Sigmoid colon (tissue), 6 donors: ENCODE measurements at regions not wholly inside any gene's neighbourhood (a gene's known extent, or its start where the extent isn't known, plus 50 kb on each side); places are given as distances from the start of the nearest gene placed in this dataset.

Experiments used
- DNase-seq: peaks from one replicate; pipeline ENCODE4 v3.0.0-alpha.2; 2019
- H3K27ac ChIP-seq, 4 donors: fragments of 200-600 bp; sonication (generic); one replicate each; pipeline ENCODE4 v1.5.1; 2016 to 2019; ENCODE audit warnings: mild to moderate bottlenecking in 1 of 4
- H3K27me3 ChIP-seq, 3 donors: fragments of 200-600 bp; sonication (generic); one replicate each; pipeline ENCODE4 v1.5.1; 2019; ENCODE audit warnings: mild to moderate bottlenecking in 1 of 3
- H3K36me3 ChIP-seq, 4 donors: fragments of 200-600 bp; sonication (generic); one replicate each; pipeline ENCODE4 v1.5.1; 2016 to 2019
- H3K4me1 ChIP-seq, 4 donors: fragments of 200-600 bp; sonication (generic); one replicate each; pipeline ENCODE4 v1.5.1; 2017 to 2019
- H3K4me3 ChIP-seq, 4 donors: fragments of 200-600 bp; sonication (generic); one replicate each; pipeline ENCODE4 v1.5.1; 2017 to 2019; ENCODE audit warnings: mild to moderate bottlenecking in 2 of 4, moderate library complexity in 1 of 4
- H3K9me3 ChIP-seq, 4 donors: fragments of 200-600 bp in 3 of 4; sonication (generic) in 3 of 4; one replicate each; pipeline versions ENCODE4 v1.5.1 to v1.6.1; 2013 to 2019
- CTCF ChIP-seq, 4 experiments: fragments of 450-650 bp in 3 of 4; fragments of 200-600 bp in 1 of 4; IDR thresholded peaks; one replicate each; pipeline ENCODE4 v1.5.1; 2016 to 2019; ENCODE audit warnings: antibody characterized with exemption in 4 of 4, mild to moderate bottlenecking in 3 of 4, moderate library complexity in 2 of 4
- EP300 ChIP-seq, 4 donors: sonication (generic); formaldehyde crosslinking; IDR thresholded peaks; one replicate each; pipeline ENCODE4 v1.6.1; 2017; ENCODE audit warnings: antibody characterized with exemption in 4 of 4
- POLR2A ChIP-seq, 2 donors: fragments of 450-650 bp; IDR thresholded peaks; one replicate each; pipeline ENCODE4 v1.6.1; 2016; ENCODE audit warnings: antibody characterized with exemption in 2 of 2, mild to moderate bottlenecking in 2 of 2, moderate library complexity in 2 of 2
- POLR2AphosphoS5 ChIP-seq, 4 donors: sonication (generic); formaldehyde crosslinking; IDR thresholded peaks; one replicate each; pipeline ENCODE4 v1.6.1; 2017; ENCODE audit warnings: antibody characterized with exemption in 4 of 4
- WGBS, 2 donors: extraction: QIAGEN DNeasy Blood & Tissue Kit; methylation state at CpG; one replicate each; pipeline ENCODE4 v1.1.7; 2013; 5-methylcytosine and 5-hydroxymethylcytosine counted together
- intact Hi-C: fragments of 100-400 bp; cut with DNase I; formaldehyde crosslinking; loops from one replicate; pipeline ENCODE4 v1.15.1; 2023
- donor health status: healthy with polysubstance abuse.
- donor health status: healthy.

GRCh38 chr14:87349921-87350320, 643.1 kb downstream of the GALC start:
- TF ChIP-seq POLR2AphosphoS5 (IDR thresholded peaks at IDR 0.05), result no peak
- no peak for TF ChIP-seq CTCF (IDR thresholded peaks at IDR 0.05)
- TF ChIP-seq EP300 (IDR thresholded peaks at IDR 0.05), result no peak
- no peak for TF ChIP-seq POLR2A (IDR thresholded peaks at IDR 0.05)
- H3K36me3 ChIP-seq, result no peaks in the 10 kb centered on the region
- no peak overlapping the region for H3K4me3 ChIP-seq
- no peak overlapping the region for H3K27ac ChIP-seq
- intact Hi-C loops, result no loop called here
- no peaks in the 10 kb centered on the region for H3K27me3 ChIP-seq
- no peak for DNase-seq
- H3K9me3 ChIP-seq, result no peaks in the 10 kb centered on the region
- no peaks in the 10 kb centered on the region for H3K4me1 ChIP-seq
- 92 to 95% methylated on average over 3 of the region's 3 CpGs for WGBS, 2 donors

- TF ChIP-seq CTCF (IDR thresholded peaks at IDR 0.05) (no peak), POLR2AphosphoS5 (IDR thresholded peaks at IDR 0.05) (no peak), POLR2A (IDR thresholded peaks at IDR 0.05) (no peak), EP300 (IDR thresholded peaks at IDR 0.05) (no peak)
- intact Hi-C loops, result no loop called here
- 53 to 78% methylated on average over 3 of the region's 3 CpGs for WGBS, 2 donors
- H3K27me3 ChIP-seq, result no peaks in the 10 kb centered on the region
- no peaks in the 10 kb centered on the region for H3K36me3 ChIP-seq
- DNase-seq, result no peak
- no peak overlapping the region for H3K27ac ChIP-seq
- H3K9me3 ChIP-seq, result no peaks in the 10 kb centered on the region
- H3K4me3 ChIP-seq, result no peak overlapping the region
- H3K4me1 ChIP-seq, result no peaks in the 10 kb centered on the region
These were observed 649.3 kb downstream of the GALC start for GRCh38 chr14:87343652-87344051.

- no peak for DNase-seq
- WGBS, 2 donors, result 91 to 92% methylated on average over 2 of the region's 2 CpGs
- no peaks in the 10 kb centered on the region for H3K9me3 ChIP-seq
- no peak overlapping the region for H3K27ac ChIP-seq
- no peak for TF ChIP-seq CTCF (IDR thresholded peaks at IDR 0.05)
- TF ChIP-seq POLR2AphosphoS5 (IDR thresholded peaks at IDR 0.05), result no peak
- TF ChIP-seq EP300 (IDR thresholded peaks at IDR 0.05), result no peak
- TF ChIP-seq POLR2A (IDR thresholded peaks at IDR 0.05), result no peak
- peaks cover 0 to 4% (median 0%) of the 10 kb centered on the region in 4 donors for H3K4me1 ChIP-seq
- H3K36me3 ChIP-seq, result no peaks in the 10 kb centered on the region
- H3K27me3 ChIP-seq, result no peaks in the 10 kb centered on the region
- intact Hi-C loops, result no loop called here
- H3K4me3 ChIP-seq, result no peak overlapping the region
These were observed 657.8 kb downstream of the GALC start for GRCh38 chr14:87334997-87335685.

- no peaks in the 10 kb centered on the region for H3K27me3 ChIP-seq
- 58 to 72% methylated on average over 2 of the region's 2 CpGs for WGBS, 2 donors
- TF ChIP-seq CTCF (IDR thresholded peaks at IDR 0.05) (no peak), EP300 (IDR thresholded peaks at IDR 0.05) (no peak), POLR2AphosphoS5 (IDR thresholded peaks at IDR 0.05) (no peak), POLR2A (IDR thresholded peaks at IDR 0.05) (no peak)
- DNase-seq, result no peak
- no peaks in the 10 kb centered on the region for H3K36me3 ChIP-seq
- intact Hi-C loops, result no loop called here
- no peak overlapping the region for H3K4me3 ChIP-seq
- H3K27ac ChIP-seq, result no peak overlapping the region
- peaks cover 0 to 4% (median 0%) of the 10 kb centered on the region in 4 donors for H3K4me1 ChIP-seq
- H3K9me3 ChIP-seq, result no peaks in the 10 kb centered on the region
These were observed 661.0 kb downstream of the GALC start for GRCh38 chr14:87331991-87332390.

- no peak for TF ChIP-seq POLR2AphosphoS5 (IDR thresholded peaks at IDR 0.05)
- no peak for TF ChIP-seq CTCF (IDR thresholded peaks at IDR 0.05)
- no peak for TF ChIP-seq EP300 (IDR thresholded peaks at IDR 0.05)
- no peak for TF ChIP-seq POLR2A (IDR thresholded peaks at IDR 0.05)
- Histone ChIP-seq H3K36me3 (no peaks in the 10 kb centered on the region), H3K27me3 (no peaks in the 10 kb centered on the region), H3K27ac (no peak overlapping the region), H3K9me3 (no peaks in the 10 kb centered on the region), H3K4me3 (no peak overlapping the region), H3K4me1 (no peaks in the 10 kb centered on the region)
- intact Hi-C loops, result no loop called here
- DNase-seq, result no peak
- WGBS, 2 donors, result 83 to 84% methylated on average over 2 of the region's 2 CpGs
These were observed 667.2 kb downstream of the GALC start for GRCh38 chr14:87325741-87326140.
